ENCODE measurements at regions not wholly inside any gene's neighbourhood (a gene's known extent, or its start where the extent isn't known, plus 50 kb on each side); places are given as distances from the start of the nearest gene placed in this dataset.

DNA sequence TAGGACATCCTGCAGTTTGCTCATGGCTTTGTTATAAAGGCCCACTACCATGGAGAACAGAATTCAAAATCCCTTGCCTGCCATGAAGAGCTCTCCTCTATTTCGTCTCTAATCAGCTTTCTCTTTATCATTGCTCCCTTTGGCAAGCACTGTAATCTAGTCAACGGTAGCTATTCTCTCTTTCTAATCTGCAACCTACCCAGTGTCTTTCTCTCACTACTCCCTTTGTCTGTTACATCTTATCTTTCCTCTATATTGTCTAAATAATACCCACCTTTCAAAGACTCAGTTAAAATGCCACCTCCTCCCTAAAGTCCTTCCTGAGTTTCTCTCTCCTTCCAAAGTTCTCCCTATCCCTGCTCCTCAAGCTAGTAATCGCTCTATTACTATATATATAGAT lies 108.1 kb downstream of the FZD1 start:
- no peak for DNase-seq
- Histone ChIP-seq H3K27me3 (no peaks in the 10 kb centered on the region), H3K4me1 (replicated peaks in 1 of 2) (no peaks in the 10 kb centered on the region), H3K9me3 (replicated peaks in 1 of 3) (no peaks in the 10 kb centered on the region), H3K4me3 (no peak overlapping the region), H3K36me3 (replicated peaks in 1 of 2) (no peaks in the 10 kb centered on the region), H3K27ac (no peak overlapping the region)
- intact Hi-C loops (cut with DNase I), result no loop called here
- 79 to 81% (median 80%) methylated on average over 3 of the region's 3 CpGs for WGBS, 4 donors
- no peak for TF ChIP-seq POLR2A (IDR thresholded peaks at IDR 0.05)
- TF ChIP-seq, protein P1, sequence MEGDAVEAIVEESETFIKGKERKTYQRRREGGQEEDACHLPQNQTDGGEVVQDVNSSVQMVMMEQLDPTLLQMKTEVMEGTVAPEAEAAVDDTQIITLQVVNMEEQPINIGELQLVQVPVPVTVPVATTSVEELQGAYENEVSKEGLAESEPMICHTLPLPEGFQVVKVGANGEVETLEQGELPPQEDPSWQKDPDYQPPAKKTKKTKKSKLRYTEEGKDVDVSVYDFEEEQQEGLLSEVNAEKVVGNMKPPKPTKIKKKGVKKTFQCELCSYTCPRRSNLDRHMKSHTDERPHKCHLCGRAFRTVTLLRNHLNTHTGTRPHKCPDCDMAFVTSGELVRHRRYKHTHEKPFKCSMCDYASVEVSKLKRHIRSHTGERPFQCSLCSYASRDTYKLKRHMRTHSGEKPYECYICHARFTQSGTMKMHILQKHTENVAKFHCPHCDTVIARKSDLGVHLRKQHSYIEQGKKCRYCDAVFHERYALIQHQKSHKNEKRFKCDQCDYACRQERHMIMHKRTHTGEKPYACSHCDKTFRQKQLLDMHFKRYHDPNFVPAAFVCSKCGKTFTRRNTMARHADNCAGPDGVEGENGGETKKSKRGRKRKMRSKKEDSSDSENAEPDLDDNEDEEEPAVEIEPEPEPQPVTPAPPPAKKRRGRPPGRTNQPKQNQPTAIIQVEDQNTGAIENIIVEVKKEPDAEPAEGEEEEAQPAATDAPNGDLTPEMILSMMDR (IDR thresholded peaks at IDR 0.05), result no peak

DNA sequence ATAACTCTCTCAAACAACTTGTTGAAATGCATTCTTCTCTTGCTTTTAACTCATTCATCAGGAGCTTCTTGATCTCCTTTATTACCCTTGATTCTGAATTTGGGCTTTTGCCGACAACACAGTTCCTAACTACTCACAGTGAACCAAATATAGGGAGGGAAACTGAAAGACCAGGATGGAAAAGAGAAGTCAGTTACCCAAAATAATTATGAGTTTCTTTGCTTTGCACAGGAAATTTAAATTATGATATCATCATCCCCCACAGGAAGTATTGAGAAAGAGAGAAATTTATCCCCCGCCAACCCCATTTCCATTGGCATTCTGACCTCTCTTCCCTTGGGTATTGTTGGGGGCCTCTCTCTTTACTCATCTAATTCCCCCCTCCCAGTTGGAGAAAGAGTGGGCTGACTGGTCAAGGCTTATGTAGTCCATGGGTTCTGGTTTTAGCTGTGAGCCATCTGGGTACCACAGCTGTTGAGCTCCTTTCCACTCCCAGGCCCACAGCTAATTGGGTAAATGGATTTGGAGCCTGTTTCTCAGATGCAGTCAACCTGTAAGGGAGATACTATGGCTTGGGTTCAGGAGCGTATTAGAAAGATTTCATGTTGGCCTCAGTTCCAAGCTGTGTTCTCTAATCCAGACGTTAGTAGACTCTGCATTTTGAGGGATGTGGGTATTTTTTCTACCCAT lies 109.0 kb downstream of the FZD1 start:
- Histone ChIP-seq H3K27me3 (no peaks in the 10 kb centered on the region), H3K4me3 (no peak overlapping the region), H3K36me3 (replicated peaks in 1 of 2) (no peaks in the 10 kb centered on the region), H3K27ac (no peak overlapping the region), H3K9me3 (replicated peaks in 1 of 3) (no peaks in the 10 kb centered on the region), H3K4me1 (replicated peaks in 1 of 2) (no peaks in the 10 kb centered on the region)
- intact Hi-C loops (cut with DNase I), result no loop called here
- DNase-seq, result no peak
- TF ChIP-seq POLR2A (IDR thresholded peaks at IDR 0.05), result no peak
- TF ChIP-seq, protein P1 (IDR thresholded peaks at IDR 0.05), result no peak
- 59 to 69% (median 64%) methylated on average over 4 of the region's 4 CpGs for WGBS, 4 donors

DNA sequence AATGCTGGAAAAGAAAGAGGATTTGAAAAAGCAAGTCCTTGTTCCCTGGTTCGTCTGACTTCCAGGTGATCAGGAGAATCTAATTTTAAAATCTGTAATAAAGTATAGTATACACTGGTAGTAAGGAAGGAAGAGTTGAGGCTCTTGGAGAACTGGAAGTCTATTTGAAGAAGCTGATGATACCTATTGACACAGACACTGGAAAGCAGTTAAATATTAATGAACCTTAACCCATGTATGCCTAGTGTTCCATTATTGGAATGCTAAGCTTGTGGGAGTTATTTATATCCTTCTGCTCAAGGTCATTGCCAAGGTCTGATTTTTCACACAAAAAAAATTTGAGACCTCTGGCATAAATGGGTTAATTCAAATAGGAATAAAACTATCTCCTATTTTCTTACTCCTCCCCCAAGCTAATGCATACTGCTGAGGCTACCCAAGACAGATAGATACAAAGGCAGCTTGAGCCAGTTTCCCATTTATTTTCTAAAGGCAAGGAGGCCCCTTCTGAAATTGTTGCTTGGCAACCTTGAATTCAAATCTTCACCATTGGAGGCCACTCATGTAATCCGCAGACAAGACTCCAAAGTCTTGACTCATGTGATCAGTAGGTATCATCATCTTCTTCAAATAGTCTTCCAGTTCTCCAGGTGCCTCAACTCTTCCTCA lies 110.2 kb downstream of the FZD1 start:
- 79 to 87% (median 84%) methylated on average over 2 of the region's 2 CpGs for WGBS, 4 donors

GRCh38 chr7:91375378-91375777 lies 111.1 kb downstream of the FZD1 start:
- H3K27me3 ChIP-seq, result no peaks in the 10 kb centered on the region
- TF ChIP-seq POLR2A (IDR thresholded peaks at IDR 0.05), result no peak
- TF ChIP-seq, protein P1 (IDR thresholded peaks at IDR 0.05), result no peak
- no peak overlapping the region for H3K27ac ChIP-seq
- no peak overlapping the region for H3K4me3 ChIP-seq
- intact Hi-C loops (cut with DNase I), result no loop called here
- no peaks in the 10 kb centered on the region for H3K36me3 ChIP-seq (replicated peaks in 1 of 2)
- no peaks in the 10 kb centered on the region for H3K4me1 ChIP-seq (replicated peaks in 1 of 2)
- no peaks in the 10 kb centered on the region for H3K9me3 ChIP-seq (replicated peaks in 1 of 3)
- no peak for DNase-seq
- WGBS, 4 donors, result 80 to 87% (median 82%) methylated on average over 2 of the region's 2 CpGs

More for the DNA sequence above, 110.2 kb downstream of the FZD1 start:
- DNase-seq, result no peak
- Histone ChIP-seq H3K4me1 (replicated peaks in 1 of 2) (no peaks in the 10 kb centered on the region), H3K36me3 (replicated peaks in 1 of 2) (no peaks in the 10 kb centered on the region), H3K27me3 (no peaks in the 10 kb centered on the region), H3K4me3 (no peak overlapping the region), H3K9me3 (replicated peaks in 1 of 3) (no peaks in the 10 kb centered on the region), H3K27ac (no peak overlapping the region)
- intact Hi-C loops (cut with DNase I), result no loop called here
- TF ChIP-seq POLR2A (IDR thresholded peaks at IDR 0.05), result no peak
- TF ChIP-seq, protein P1 (IDR thresholded peaks at IDR 0.05), result no peak

Data from adrenal gland (tissue), 9 donors.